HG03520 (cell line): ENCODE measurements at regions not wholly inside any gene's neighbourhood (a gene's known extent, or its start where the extent isn't known, plus 50 kb on each side); places are given as distances from the start of the nearest gene placed in this dataset.
A peak's percentile ranks its signal among the peaks of the same experiment; 100 is the strongest.

ENCODE experiments used
- ATAC-seq: cut with Tn5 transposase; IDR thresholded peaks from one replicate; pipeline ENCODE4 v1.9.1; 2021; ENCODE audit warnings: mild to moderate bottlenecking, moderate library complexity; ENCODE audit not compliant: unreplicated experiment

- no peak for ATAC-seq
These were observed 78.0 kb upstream of the NHSL1 start for GRCh38 chr6:138577151-138577915.

GRCh38 chr6:138580040-138580439 is 80.7 kb upstream of the NHSL1 start:
- ATAC-seq: no peak

DNA sequence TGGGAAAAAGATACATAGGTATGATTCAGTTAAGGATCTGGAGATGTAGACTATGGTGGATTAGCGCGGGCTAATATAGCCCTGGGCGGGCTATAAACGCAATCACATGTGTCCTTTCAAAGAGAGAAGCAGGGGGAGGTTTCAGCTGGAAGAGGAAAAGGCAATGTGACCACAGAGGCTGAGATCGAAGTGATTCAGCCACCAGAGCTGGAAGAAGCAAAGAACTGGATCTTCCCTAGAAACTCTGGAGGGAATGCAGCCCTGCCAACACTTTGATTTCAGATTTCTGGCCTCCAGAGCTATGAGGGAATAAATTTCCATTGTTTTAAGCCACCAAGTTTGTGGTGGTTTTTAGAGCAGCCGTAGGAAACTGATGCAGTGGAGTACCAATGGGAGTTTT is 81.5 kb upstream of the NHSL1 start:
- ATAC-seq: no peak

DNA sequence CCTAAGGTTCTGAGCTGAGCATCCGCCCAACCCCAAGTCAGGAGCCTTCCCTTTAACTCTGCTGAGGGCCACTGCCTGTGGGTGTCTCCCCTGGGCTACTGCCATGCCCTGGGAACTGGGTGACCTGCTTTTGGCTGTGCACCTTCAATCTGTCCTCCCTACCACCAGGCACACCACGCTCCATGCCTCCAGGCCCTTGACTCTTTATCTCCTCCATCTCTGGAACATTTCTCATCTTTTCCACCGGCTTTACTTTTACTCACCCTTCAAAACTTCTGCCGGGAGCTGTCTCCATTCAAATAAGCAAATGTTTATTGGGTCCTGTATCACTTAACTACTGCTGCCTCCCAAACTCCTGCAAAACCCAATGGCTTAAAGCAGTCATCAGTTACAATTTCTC is 83.3 kb upstream of the NHSL1 start:
- no peak for ATAC-seq

DNA sequence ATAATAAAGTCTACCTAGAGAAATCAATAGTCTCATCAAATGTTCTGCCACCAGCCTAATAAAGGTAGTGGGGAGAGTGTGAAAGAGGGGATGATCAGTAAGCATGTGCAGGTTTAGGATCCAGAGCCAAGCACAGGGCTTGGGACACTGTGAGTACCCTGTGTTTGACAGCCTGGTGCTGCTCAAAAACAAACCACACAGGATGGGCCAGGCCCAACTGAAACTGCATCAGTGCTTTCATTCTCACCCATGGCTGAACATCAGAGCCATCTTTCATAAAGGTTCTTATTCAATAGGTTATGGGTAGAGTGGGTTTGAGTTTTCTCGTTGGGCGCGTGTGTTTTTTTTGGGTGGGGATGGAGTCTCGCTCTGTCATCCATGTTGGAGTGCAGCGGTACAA is 87.3 kb upstream of the NHSL1 start:
- no peak for ATAC-seq

DNA sequence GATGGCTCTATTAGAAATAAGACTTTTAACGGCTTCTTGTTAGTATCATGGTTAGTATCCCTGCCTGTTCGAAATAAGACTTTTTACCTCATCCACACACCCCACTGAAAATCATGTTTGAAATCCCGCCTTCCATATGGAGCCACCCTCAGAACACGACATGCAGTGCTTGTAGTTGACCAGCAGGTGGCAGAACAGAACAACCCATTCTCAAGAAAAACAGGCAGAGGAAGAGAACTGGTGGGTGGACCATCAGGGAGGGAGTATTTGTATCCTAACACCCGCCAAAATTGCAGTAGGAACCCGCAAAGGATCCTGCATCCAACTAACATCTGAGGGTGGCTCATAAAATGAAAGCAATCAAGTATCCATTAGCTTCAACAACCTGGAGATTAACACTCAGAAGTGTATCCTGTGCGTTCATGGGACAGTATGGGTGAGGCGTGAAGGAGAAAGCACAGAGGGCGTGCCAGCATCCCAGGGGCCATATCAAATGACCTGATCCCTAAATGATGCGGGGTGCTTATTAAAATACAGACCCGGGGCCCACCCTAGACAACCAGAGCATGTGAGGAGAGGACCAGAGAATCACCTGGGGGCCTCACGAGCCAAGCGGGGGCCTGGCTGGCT is 89.6 kb upstream of the NHSL1 start:
- no peak for ATAC-seq

DNA sequence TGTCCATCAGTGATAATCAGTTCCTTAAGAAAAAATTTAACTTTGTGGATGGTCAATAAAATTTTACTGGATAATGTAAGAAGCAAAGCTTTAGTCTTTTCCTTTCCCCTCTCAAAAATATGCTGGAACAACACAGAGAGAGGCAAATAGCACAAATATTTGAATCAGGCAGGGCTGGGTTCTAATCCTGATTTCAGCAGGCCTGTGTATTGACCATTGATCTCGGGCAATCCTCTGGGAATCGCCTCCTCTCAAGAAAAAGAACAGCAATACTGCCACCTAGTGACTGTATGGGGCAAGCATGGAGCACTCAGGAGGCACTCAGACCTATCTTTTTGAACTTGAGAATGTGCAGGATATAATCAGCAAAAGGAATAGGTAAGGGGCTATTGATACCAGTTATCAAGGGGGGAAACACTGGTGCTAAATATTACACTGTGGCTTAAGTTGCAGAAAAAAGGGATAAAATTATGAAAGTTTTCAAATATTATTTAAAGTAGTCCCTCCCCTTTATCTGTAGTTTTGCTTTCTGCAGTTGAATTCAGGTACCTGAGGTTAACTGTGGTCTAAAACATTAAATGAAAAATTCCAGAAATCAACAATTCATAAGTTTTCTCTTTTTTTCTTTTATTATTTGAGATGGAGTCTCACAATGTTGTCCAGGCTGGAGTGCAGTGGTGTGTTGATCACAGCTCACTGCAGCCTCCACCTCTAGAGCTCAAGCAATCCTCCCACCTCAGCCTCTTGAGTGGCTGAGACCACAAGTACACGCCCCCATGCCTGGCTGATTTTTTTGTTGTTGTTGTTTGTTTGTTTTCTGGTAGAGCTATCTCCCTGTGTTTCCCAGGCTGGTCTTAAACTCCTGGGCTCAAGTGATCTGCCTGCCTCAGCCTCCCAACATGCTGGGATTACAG is 91.8 kb upstream of the NHSL1 start:
- no peak for ATAC-seq

- ATAC-seq: peak; percentile 41
These were observed 93.4 kb upstream of the NHSL1 start for GRCh38 chr6:138592749-138593123.

DNA sequence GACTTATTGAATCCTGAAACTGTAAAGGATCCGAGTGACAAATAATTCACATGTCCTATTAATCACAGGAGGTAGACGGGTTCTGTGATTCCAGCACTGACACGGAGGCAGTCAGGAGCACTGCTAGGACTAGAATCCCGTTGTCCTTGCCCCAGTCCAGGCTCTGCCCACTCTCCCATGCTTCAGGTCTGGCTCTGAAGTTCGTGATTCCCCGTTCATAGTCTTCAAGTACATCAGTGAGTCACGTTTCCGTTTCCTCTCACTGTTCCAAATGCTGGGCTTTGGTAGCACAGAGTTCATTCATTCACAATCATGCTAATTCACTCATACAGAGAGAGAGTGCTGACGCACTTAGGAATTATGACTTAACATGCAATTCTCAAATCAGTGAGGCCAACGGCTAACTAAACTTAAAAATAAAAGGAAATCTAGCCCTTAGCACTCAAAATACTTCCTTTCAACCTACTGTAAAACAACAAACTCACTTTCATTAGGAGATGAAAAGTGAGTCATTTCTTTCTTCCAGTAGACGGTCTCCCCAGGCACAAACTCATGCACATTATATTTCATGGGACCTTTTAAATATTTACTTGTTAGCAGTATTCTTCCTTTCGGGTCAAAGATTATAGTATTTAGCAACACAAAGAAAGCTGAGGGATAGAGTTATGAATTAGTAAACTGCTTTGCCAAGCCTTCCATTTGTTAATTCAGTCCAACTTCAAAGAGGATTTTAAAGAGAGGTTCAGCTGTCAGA is 94.0 kb upstream of the NHSL1 start:
- peak; percentile 77 for ATAC-seq

- ATAC-seq: no peak
These were observed 94.8 kb upstream of the NHSL1 start for GRCh38 chr6:138593909-138594757.

GRCh38 chr6:138594758-138595140 is 95.5 kb upstream of the NHSL1 start:
- ATAC-seq: no peak

GRCh38 chr6:138596126-138596525 is 96.8 kb upstream of the NHSL1 start:
- no peak for ATAC-seq

GRCh38 chr6:138596591-138596990 is 97.3 kb upstream of the NHSL1 start:
- no peak for ATAC-seq

DNA sequence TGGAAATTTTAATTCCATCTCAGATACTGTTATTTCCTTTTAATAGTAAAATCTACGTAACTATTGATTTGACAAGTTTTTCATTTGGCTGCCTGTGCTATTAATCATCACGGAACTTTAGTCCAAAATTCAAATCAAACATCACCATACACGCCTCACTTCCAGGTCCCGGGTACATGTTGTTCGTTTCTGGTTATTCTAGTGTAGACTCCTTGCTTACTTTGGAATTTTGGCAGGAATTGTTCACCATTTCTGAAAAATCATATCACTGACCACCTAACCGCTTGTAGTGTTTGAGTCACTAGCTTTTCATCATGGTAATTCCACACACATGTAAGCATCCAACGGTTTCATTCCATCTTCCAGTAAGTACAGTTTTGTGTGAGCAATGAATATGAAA is 98.0 kb upstream of the NHSL1 start:
- ATAC-seq: no peak

- no peak for ATAC-seq
These were observed 99.4 kb upstream of the NHSL1 start for GRCh38 chr6:138598562-138599173.

- ATAC-seq: no peak
These were observed 101.0 kb upstream of the NHSL1 start for GRCh38 chr6:138600261-138600660.

- no peak for ATAC-seq
These were observed 101.4 kb upstream of the NHSL1 start for GRCh38 chr6:138600726-138601125.

DNA sequence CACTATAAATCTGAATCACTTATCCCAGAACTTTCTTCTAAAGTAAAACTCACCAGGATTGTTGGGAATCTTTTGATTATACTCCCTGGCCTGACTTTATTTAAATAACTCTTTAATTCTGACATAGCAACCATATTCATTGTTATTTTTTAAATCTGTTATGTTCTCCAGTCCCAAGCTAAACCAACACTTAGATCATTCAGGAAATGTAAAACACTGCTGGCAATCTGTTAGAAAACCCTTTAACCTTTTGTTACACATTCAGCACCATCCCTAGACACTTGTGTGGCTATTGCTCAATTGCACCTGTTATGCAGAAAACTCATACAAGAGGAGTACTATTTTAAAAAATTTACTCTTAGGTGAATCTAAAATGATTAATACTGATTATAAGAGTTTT is 101.8 kb upstream of the NHSL1 start:
- ATAC-seq: no peak

- ATAC-seq: no peak
These were observed 106.7 kb upstream of the NHSL1 start for GRCh38 chr6:138605958-138606357.
